GM11168 (cell line): ENCODE measurements at regions not wholly inside any gene's neighbourhood (a gene's known extent, or its start where the extent isn't known, plus 50 kb on each side); places are given as distances from the start of the nearest gene placed in this dataset.
"Not testable (repeated sequence)": the region's sequence is repeated elsewhere in the genome, so short reads cannot be mapped to it uniquely, and the experiment has no call there.

Source experiments
- in situ Hi-C: fragments of 300-500 bp; cut with MboI; formaldehyde crosslinking; loops from one replicate; pipeline ENCODE4 v1.12.0; 2022; ENCODE audit warnings: low sequenced_read_pairs; ENCODE audit not compliant: unreplicated experiment

GRCh38 chr2:23050388-23050787 is 334.6 kb upstream of the KLHL29 start:
- in situ Hi-C loops = no loop called here

- in situ Hi-C loops = no loop called here
Measured at GRCh38 chr2:23053601-23054000, 331.4 kb upstream of the KLHL29 start.

- in situ Hi-C loops = no loop called here
Measured at GRCh38 chr2:23055251-23055650, 329.7 kb upstream of the KLHL29 start.

DNA sequence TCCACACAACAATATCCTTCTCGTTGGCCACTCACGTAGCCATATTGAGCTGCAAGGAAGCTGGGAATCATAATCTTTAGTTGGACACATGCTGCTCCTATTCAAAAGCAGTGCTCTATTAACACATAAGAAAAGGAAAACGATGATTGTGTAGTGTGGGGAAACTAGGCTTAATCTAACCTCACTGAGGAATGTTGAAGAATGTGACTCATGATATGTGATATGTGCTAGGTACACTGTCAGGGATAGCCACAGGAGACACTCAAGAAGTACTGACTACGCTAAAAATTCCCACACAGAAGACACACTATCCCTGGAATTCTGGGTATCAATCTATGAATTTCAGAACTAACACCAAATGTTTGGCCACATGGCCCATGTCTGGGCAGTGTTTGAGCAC is 328.1 kb upstream of the KLHL29 start:
- in situ Hi-C loops = not testable (repeated sequence)

DNA sequence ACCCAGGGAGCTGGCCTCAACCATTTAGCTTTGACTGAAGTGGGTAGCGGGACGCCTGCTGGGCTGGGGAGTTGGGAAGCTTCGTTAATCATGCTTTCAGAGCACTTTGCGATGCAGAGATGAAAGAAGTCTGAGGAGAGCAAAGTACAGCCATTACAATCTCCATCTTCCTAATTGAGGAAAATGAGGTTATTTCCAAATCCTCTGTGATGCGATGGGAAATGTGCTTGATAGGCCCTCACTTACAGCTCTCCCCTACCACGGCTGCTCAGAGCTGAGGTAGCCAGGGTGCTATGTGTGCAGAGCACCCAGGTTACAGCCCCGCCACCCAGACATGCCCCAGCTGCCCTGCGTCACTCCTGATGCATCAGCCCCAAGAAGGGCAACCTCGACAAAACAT is 326.5 kb upstream of the KLHL29 start:
- in situ Hi-C loops = no loop called here

- in situ Hi-C loops = no loop called here
Measured at GRCh38 chr2:23065210-23065609, 319.8 kb upstream of the KLHL29 start.

- in situ Hi-C loops = no loop called here
Measured at GRCh38 chr2:23065936-23066335, 319.0 kb upstream of the KLHL29 start.

- in situ Hi-C loops = no loop called here
Measured at GRCh38 chr2:23066686-23067085, 318.3 kb upstream of the KLHL29 start.

- in situ Hi-C loops = no loop called here
Measured at GRCh38 chr2:23069156-23069555, 315.8 kb upstream of the KLHL29 start.

GRCh38 chr2:23069923-23070322 is 315.1 kb upstream of the KLHL29 start:
- in situ Hi-C loops = no loop called here

- in situ Hi-C loops = no loop called here
Measured at GRCh38 chr2:23073056-23073455, 311.9 kb upstream of the KLHL29 start.

DNA sequence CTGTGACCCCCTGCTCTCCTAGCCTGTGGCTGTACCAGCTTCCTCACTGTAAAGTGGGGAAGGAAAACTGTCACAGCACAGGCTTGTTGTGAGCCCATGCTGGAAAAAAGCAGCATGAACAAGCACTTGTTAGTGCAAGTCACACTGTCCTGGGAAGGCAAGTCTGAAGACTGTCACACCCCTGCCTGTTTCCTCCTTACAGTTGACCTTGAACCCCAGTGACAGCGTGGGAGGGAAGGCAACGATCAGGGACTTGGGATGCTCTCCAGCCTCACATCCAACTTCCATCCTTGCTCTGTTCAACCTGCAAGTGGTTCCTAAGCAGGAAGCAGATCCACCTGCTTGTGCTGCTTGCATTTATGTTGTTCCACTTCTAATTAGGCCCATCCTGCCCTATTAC is 311.3 kb upstream of the KLHL29 start:
- in situ Hi-C loops = no loop called here

DNA sequence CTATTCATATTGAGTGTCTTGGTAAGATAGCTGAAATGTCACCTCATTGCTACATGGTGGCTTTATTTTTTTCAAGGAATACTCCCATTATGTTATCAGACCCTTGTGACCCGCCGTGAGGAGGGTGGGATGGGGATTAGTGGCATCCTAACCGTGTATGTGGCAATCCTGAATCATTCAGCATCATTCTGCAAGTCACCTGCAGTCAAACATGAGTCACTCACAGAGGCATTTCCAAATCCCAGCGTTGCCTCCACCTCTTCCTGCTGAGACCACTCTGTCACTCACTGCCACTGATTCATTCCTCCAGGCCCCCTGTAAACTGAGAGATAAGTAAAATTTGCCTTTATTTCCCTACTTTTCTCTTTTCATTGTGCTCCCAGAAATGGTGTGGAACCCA is 307.4 kb upstream of the KLHL29 start:
- in situ Hi-C loops = no loop called here

DNA sequence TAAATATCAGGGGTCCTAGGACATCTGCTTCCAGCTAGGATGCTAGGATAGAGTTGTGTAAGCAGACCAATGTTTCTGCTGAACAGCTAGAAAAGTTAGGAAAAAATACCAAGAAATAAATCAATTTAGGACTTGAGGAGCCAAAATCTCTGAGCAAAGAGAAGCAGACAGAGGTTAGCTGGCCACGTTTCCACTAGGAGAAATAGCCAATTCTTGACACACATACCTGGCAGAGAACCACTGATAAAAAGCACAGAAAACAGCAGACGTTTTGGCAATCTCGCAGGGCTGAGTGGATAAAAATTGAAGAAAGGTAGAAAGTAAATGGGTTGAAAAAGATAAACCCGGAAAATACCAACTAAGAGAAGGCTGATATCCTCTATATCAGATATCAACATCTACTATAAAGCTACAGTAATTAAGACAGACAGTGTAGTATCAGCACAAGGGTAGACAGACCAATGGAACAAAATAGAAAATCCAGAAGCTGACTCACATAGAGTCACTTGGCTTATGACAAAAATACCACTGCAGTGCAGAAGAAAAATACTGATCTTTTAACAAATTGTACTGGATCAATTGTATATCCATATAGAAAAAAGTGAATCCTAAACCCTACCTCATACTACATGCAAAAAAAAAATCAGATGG is 306.1 kb upstream of the KLHL29 start:
- in situ Hi-C loops = no loop called here

DNA sequence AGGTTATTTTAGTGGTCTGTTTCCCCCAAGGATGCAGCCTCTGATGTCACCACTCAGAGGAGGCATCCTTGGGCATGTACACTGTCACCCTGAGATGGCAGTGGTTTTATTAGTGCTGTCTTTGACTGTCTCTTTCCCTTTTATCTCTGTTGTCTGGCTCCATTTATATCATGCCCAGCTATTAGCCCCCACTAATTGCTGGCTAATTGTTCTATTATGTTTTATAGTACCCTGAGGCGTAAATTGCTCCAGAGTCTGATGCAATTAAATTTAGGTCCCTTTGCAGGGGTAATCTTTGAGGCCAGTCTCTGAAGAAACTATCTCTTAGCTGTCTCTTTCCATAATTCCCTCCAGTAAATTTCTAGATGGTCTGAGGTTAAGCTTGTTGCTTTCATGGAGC is 301.0 kb upstream of the KLHL29 start:
- in situ Hi-C loops = no loop called here

DNA sequence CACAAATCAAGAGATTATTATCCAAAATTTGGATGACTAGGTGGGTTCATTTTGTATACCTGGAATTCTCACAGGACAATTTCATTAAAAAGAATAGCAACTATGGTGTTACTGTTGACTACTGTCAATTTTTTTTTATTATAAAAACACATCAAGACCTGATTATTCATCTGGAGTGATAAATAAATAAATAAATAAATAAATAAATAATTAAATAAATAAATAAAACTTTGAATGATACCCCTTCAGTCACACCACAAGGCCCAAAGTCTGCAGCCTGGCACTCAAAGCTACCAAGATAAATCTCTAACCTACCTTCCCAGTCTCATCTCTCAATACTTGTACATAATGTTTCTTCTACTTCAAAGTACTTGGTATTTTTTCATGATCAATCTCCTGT is 294.0 kb upstream of the KLHL29 start:
- in situ Hi-C loops = no loop called here

GRCh38 chr2:23091900-23092299 is 293.1 kb upstream of the KLHL29 start:
- in situ Hi-C loops = no loop called here

DNA sequence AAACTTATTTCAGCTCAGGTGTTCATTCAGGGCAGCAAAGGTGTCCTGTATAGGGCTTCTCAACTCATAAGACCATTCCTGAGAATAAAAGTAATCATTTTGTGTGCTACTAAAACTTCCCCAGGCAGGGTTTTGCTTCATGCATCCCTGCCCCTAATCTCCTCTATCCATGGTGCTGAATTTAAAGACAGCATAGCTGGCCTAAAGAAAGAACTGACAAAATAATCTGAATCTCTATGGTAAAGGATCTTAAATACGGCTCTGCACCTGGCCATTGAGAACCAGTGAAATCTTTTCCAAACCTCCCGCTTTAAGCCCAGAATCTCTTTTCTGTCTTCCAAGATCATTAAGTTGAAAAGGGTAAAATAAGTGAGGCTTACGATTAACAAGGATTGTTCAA is 292.1 kb upstream of the KLHL29 start:
- in situ Hi-C loops = no loop called here

DNA sequence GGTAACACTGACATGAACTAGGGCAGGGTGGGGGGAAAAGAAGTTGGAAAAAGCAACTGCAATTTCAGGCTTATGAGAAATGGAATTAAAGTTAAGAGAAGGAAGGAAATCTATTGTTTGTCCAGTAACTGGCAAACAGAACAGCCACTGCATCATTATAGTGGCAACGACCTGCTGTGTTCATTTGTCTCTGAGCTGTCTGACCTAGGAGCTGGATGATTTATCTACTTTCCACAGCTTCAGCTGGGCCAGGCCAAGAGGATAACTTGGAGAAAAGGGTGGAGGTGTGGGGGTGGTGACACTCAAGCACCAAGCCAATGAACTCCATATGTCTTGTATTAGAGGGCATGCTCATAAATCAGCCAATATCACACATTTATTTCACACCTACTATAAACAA is 291.5 kb upstream of the KLHL29 start:
- in situ Hi-C loops = no loop called here

GRCh38 chr2:23096906-23097602 is 287.9 kb upstream of the KLHL29 start:
- in situ Hi-C loops = no loop called here

DNA sequence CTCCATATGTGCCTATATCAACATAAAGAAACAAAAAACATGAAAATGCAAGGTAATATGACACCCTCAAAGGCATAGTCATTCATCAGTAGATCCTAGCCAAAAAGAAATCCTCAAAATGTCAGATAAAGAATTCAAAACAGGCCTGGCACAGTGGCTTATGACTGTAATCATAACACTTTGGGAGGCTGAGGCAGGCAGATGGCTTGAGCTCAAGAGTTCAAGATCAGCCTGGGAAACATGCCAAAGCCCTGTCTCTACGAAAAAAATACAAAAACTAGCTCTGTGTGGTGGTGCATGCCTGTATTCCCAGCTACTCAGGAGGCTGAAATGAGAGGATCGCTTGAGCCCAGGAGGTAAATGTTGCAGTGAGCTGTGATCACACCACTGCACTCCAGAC is 284.6 kb upstream of the KLHL29 start:
- in situ Hi-C loops = no loop called here

DNA sequence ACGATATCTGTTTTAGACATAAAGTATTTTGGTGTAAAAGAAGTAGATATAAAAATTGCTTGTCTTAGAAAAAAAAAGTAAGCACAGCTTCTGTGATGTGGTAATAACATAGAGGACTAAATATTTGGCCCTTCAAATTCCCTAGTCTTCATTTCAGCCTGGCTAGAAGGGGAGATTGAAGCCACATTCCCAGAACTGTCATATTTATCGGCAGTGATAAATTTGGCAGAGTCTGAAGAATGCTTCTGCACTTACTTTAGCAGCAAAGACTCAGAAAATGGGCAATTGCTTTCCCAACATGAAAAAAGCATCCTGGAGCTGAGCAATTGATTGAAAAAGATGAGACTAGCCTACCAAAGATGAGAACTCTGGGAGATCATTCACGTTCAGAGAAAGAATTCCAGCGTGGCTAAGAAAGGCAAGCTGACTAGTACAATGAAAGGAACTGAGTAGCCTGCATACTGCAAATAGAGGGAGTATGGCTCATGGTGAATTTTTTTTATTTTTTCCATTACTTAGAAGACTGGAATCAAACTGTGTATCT is 278.7 kb upstream of the KLHL29 start:
- in situ Hi-C loops = no loop called here
